Ovary (tissue), 3 donors: ENCODE measurements at regions not wholly inside any gene's neighbourhood (a gene's known extent, or its start where the extent isn't known, plus 50 kb on each side); places are given as distances from the start of the nearest gene placed in this dataset.

ENCODE experiments used
- EP300 ChIP-seq: sonication (generic); formaldehyde crosslinking; IDR thresholded peaks from one replicate; pipeline ENCODE4 v1.6.1; 2017; ENCODE audit warnings: antibody characterized with exemption
- POLR2A ChIP-seq: fragments of 450-650 bp; IDR thresholded peaks from one replicate; pipeline ENCODE4 v1.6.1; 2017; ENCODE audit warnings: antibody characterized with exemption, mild to moderate bottlenecking, moderate library complexity
- TF ChIP-seq, protein P1 (sequence below), 3 donors: fragments of 450-650 bp in 2 of 3; fragments of 200-600 bp in 1 of 3; IDR thresholded peaks; one replicate each; pipeline versions ENCODE4 v1.5.1 to v1.8.0; 2016 to 2022; ENCODE audit warnings: antibody characterized with exemption in 3 of 3, mild to moderate bottlenecking in 1 of 3
- donor health status: DM: no; HTN: no; CAD: no.

DNA sequence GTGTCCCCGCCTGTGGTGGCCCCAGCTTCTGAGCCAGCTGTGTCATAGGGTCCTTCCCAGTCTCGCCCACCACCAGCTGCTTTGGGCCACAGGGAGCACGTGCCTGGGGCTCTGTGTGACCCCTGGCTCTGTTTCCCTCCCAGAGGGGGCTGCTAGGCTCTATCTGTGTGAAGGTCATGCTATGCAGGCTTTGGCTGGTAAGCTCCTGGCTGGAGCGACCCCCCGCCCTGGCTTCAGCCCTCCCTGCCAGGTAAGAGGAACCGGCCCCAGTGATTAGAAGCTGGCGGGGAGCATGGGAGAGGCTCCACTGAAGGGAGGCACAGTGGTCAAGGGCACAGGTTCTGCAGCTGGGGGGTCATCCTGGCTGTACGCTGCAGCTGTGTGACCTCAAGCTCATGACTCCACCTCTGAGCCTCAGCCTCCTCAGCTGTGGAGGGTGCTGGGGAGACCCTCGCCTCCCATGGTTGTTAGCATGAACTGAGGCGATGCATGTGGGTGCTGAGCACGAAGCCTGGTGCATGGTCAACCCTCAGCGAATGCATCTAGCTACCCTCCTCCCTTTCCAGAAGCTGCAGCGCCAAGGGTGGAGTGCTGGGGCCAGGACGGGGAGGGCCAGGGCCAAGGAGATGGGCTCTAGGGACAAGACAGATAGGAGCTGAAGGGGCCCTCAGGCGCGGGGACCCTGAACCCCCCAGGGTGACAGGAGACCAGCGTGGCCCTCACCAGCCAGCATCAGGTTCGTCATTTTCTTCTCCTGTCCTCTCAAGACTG is 163.8 kb upstream of the MVB12B start:
- TF ChIP-seq POLR2A: no peak
- TF ChIP-seq, protein P1, sequence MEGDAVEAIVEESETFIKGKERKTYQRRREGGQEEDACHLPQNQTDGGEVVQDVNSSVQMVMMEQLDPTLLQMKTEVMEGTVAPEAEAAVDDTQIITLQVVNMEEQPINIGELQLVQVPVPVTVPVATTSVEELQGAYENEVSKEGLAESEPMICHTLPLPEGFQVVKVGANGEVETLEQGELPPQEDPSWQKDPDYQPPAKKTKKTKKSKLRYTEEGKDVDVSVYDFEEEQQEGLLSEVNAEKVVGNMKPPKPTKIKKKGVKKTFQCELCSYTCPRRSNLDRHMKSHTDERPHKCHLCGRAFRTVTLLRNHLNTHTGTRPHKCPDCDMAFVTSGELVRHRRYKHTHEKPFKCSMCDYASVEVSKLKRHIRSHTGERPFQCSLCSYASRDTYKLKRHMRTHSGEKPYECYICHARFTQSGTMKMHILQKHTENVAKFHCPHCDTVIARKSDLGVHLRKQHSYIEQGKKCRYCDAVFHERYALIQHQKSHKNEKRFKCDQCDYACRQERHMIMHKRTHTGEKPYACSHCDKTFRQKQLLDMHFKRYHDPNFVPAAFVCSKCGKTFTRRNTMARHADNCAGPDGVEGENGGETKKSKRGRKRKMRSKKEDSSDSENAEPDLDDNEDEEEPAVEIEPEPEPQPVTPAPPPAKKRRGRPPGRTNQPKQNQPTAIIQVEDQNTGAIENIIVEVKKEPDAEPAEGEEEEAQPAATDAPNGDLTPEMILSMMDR (IDR thresholded peaks at IDR 0.05): no peak
- TF ChIP-seq EP300: no peak
